Breast epithelium (tissue), 4 donors: ENCODE measurements at regions not wholly inside any gene's neighbourhood (a gene's known extent, or its start where the extent isn't known, plus 50 kb on each side); places are given as distances from the start of the nearest gene placed in this dataset.

Source experiments
- DNase-seq, 2 donors: peaks; one replicate each; pipeline ENCODE4 v3.0.0-alpha.2; 2019; ENCODE audit warnings: low spot score in 2 of 2
- H3K27ac ChIP-seq, 2 donors: fragments of 200-600 bp; sonication (generic) in 1 of 2; one replicate each; pipeline ENCODE4 v1.5.1; 2016 to 2019; ENCODE audit warnings: mild to moderate bottlenecking in 1 of 2
- H3K27me3 ChIP-seq, 2 donors: fragments of 200-600 bp; sonication (generic) in 1 of 2; one replicate each; pipeline versions ENCODE4 v1.5.1 to v1.6.0; 2017 to 2019; ENCODE audit warnings: control low read depth in 1 of 2, mild to moderate bottlenecking in 1 of 2
- H3K36me3 ChIP-seq: fragments of 200-600 bp; one replicate; pipeline ENCODE4 v1.5.1; 2019
- H3K4me1 ChIP-seq, 2 donors: fragments of 200-600 bp; sonication (generic); one replicate each; pipeline ENCODE4 v1.5.1; 2016 to 2019; ENCODE audit warnings: control low read depth in 1 of 2
- H3K4me3 ChIP-seq, 3 donors: fragments of 200-600 bp; sonication (generic); 1 replicate in 2 of 3; 2 replicates in 1 of 3; pipeline ENCODE4 v1.5.1; 2016 to 2019; ENCODE audit warnings: mild to moderate bottlenecking in 3 of 3, moderate library complexity in 2 of 3
- H3K9me3 ChIP-seq, 2 donors: fragments of 200-600 bp; sonication (generic) in 1 of 2; one replicate each; pipeline ENCODE4 v1.5.1; 2016 to 2019; ENCODE audit warnings: control low read depth in 1 of 2
- POLR2A ChIP-seq: fragments of 450-650 bp; IDR thresholded peaks from one replicate; pipeline ENCODE4 v1.6.1; 2016; ENCODE audit warnings: antibody characterized with exemption, mild to moderate bottlenecking, moderate library complexity
- POLR2AphosphoS5 ChIP-seq, 3 donors: sonication (generic); formaldehyde crosslinking; IDR thresholded peaks; one replicate each; pipeline ENCODE4 v1.6.1; 2017; ENCODE audit warnings: antibody characterized with exemption in 3 of 3
- intact Hi-C: fragments of 100-400 bp; cut with DNase I; formaldehyde crosslinking; loops from one replicate; pipeline ENCODE4 v1.15.1; 2023; ENCODE audit warnings: low total_unique reads
- TF ChIP-seq, protein P1 (sequence below), 3 donors: fragments of 450-650 bp; IDR thresholded peaks; one replicate each; pipeline ENCODE4 v1.5.1; 2016 to 2017; ENCODE audit warnings: antibody characterized with exemption in 3 of 3, mild to moderate bottlenecking in 3 of 3, moderate library complexity in 3 of 3

DNA sequence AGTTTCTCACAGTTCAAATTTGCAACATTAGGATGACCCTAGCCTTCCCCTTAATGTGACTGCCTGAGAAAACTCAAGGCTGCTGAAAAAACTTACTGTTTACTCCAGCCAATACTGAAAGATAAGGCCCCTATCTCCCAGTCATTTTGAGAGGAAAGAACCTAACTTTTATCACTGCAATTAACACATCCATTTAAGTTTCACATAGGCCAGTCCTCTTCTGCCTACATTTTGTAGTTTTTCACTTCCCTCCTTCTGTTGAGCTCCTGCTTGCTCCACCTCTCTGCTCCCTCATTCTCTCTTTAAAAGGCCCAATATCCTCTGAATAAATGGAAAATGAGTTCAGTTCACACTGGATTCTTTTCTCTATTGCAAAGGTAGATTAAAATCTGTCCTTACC, 1996.2 kb upstream of the FLRT2 start:
- Histone ChIP-seq H3K27me3 (no peaks in the 10 kb centered on the region), H3K4me1 (no peaks in the 10 kb centered on the region), H3K4me3 (no peak overlapping the region), H3K36me3 (no peaks in the 10 kb centered on the region), H3K27ac (no peak overlapping the region), H3K9me3 (no peaks in the 10 kb centered on the region)
- TF ChIP-seq, protein P1, sequence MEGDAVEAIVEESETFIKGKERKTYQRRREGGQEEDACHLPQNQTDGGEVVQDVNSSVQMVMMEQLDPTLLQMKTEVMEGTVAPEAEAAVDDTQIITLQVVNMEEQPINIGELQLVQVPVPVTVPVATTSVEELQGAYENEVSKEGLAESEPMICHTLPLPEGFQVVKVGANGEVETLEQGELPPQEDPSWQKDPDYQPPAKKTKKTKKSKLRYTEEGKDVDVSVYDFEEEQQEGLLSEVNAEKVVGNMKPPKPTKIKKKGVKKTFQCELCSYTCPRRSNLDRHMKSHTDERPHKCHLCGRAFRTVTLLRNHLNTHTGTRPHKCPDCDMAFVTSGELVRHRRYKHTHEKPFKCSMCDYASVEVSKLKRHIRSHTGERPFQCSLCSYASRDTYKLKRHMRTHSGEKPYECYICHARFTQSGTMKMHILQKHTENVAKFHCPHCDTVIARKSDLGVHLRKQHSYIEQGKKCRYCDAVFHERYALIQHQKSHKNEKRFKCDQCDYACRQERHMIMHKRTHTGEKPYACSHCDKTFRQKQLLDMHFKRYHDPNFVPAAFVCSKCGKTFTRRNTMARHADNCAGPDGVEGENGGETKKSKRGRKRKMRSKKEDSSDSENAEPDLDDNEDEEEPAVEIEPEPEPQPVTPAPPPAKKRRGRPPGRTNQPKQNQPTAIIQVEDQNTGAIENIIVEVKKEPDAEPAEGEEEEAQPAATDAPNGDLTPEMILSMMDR (IDR thresholded peaks at IDR 0.05) = no peak
- no peak for TF ChIP-seq POLR2A
- TF ChIP-seq POLR2AphosphoS5 (IDR thresholded peaks at IDR 0.05) = no peak
- intact Hi-C loops = loop anchor here (5.0 kb wide), 1 partner anchor 1641 kb away; no protein-coding TSS in a partner anchor
- DNase-seq = no peak

DNA sequence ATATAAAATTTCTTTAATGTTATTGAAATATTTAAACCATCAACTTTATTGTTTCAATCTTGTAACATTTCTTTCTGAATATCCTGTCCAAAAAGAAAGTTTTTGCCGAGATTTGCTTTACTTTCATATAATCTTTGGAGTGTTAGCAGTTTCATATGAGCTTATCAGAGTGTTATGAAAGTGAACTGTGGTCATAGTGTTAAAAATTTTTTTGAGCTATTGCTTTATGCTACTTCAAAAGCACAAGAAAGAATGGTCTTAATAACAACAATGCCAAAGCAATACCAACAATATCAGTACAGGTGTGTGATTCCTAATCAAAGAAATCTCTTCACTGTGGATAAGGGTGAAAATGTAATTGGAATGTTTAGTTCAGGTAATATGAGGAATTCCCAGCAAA, 1994.9 kb upstream of the FLRT2 start:
- H3K27me3 ChIP-seq = no peaks in the 10 kb centered on the region
- H3K9me3 ChIP-seq = no peaks in the 10 kb centered on the region
- TF ChIP-seq POLR2A (no peak), POLR2AphosphoS5 (IDR thresholded peaks at IDR 0.05) (no peak)
- TF ChIP-seq, protein P1 (IDR thresholded peaks at IDR 0.05) = no peak
- no peak overlapping the region for H3K4me3 ChIP-seq
- no peaks in the 10 kb centered on the region for H3K36me3 ChIP-seq
- DNase-seq = no peak
- intact Hi-C loops = loop anchor here (5.0 kb wide), 1 partner anchor 1643 kb away; no protein-coding TSS in a partner anchor
- H3K27ac ChIP-seq = no peak overlapping the region
- no peaks in the 10 kb centered on the region for H3K4me1 ChIP-seq

DNA sequence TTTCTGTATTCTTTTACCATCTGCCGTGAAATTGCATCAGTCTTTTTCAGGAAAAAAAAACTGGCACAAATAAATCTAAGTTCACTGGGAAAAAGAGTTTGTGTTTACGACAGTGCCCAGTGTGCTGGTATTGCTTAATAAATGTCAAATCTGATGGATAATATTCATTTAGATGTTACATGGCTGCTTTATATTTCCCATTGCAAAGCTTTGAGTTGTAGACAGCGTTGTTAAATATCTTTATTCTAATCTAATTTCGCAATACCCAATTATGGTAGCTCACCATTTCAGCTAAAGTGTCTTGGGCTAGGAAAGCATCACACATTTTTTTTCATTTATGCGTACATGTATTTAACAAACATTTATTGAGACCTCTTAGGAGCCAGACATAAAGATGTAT, 1994.5 kb upstream of the FLRT2 start:
- TF ChIP-seq POLR2A = no peak
- no peak for TF ChIP-seq POLR2AphosphoS5 (IDR thresholded peaks at IDR 0.05)
- TF ChIP-seq, protein P1 (IDR thresholded peaks at IDR 0.05) = no peak
- Histone ChIP-seq H3K4me3 (no peak overlapping the region), H3K36me3 (no peaks in the 10 kb centered on the region), H3K27ac (no peak overlapping the region), H3K4me1 (no peaks in the 10 kb centered on the region), H3K27me3 (no peaks in the 10 kb centered on the region), H3K9me3 (no peaks in the 10 kb centered on the region)
- no peak for DNase-seq
- intact Hi-C loops = no loop called here

DNA sequence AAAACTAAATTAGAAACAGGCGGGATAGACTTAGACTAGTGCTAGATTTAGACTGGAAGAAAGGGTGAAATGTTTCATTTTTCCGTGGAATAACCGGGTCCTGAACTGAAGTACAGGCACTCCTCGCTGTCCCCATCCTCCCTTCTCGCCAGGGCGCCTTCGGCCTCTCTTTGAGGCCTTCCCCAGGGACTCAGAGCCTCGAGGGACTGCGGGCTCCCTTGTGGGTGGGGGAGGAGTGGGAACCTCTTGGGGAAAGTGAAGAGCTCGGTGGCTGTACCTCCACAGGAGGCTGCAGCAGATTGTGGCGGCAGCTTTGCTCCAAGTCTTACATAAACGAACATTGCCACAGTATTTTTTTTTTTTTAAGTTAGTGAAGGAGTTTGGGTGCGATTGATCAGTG, 1988.8 kb upstream of the FLRT2 start:
- no peaks in the 10 kb centered on the region for H3K9me3 ChIP-seq
- H3K4me3 ChIP-seq = no peak overlapping the region
- TF ChIP-seq POLR2AphosphoS5 (IDR thresholded peaks at IDR 0.05) (no peak), POLR2A (no peak)
- TF ChIP-seq, protein P1 (IDR thresholded peaks at IDR 0.05) = no peak
- no peaks in the 10 kb centered on the region for H3K4me1 ChIP-seq
- no peaks in the 10 kb centered on the region for H3K36me3 ChIP-seq
- no peaks in the 10 kb centered on the region for H3K27me3 ChIP-seq
- no peak for DNase-seq
- no peak overlapping the region for H3K27ac ChIP-seq
- intact Hi-C loops = no loop called here

DNA sequence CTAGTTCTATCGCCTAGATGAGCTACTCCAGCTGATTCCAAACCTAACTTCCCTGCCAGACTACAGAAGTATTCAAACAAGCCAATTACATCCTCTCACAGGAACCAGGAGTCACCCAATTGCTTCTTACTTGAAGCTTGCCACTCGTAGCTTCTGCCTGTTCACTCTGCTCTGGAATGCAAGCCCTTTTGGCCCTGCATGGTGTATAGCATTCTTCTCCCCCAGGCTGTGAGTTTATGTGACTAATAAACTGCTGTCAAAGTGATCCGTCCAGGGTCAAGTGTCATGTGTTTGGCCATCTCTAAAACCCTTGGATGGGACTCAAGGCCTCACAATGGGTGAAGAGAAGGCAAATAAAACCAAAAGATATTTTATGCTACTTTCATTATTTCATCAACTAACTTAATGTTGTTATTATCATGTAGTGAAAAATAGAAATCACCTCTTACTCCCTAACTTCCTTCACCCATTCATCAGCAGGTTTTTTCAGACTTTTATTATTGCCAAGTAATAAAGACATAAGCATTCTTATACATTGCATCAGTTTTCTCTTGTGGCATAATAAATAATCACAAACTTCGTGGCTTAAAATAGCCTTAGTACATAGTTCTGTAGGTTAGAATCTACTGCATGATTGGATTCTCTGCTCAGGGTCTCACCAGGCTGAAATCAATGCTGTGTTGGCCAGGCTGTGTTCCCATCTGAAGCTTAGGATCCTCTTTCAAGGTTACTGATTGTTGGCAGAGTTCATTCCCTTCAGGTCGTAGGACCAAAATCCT, 1981.7 kb upstream of the FLRT2 start:
- intact Hi-C loops = loop anchor here (5.0 kb wide), 2 partner anchors 374 to 1721 kb away; no protein-coding TSS in a partner anchor
- Histone ChIP-seq H3K9me3 (no peaks in the 10 kb centered on the region), H3K27ac (no peak overlapping the region), H3K4me1 (no peaks in the 10 kb centered on the region), H3K4me3 (no peak overlapping the region), H3K36me3 (no peaks in the 10 kb centered on the region), H3K27me3 (no peaks in the 10 kb centered on the region)
- TF ChIP-seq, protein P1 (IDR thresholded peaks at IDR 0.05) = no peak
- no peak for TF ChIP-seq POLR2AphosphoS5 (IDR thresholded peaks at IDR 0.05)
- no peak for TF ChIP-seq POLR2A
- DNase-seq = no peak
